ENCODE measurements at regions not wholly inside any gene's neighbourhood (a gene's known extent, or its start where the extent isn't known, plus 50 kb on each side); places are given as distances from the start of the nearest gene placed in this dataset.

GRCh38 chr7:12508005-12508404 is 62.5 kb upstream of the SCIN start:
- DNase-seq, result no peak
- intact Hi-C loops (cut with DNase I), result no loop called here

GRCh38 chr7:12508554-12508953 is 62.0 kb upstream of the SCIN start:
- DNase-seq, result no peak
- intact Hi-C loops (cut with DNase I), result no loop called here

- intact Hi-C loops (cut with DNase I), result no loop called here
- DNase-seq, result no peak
Observed at GRCh38 chr7:12517451-12517850, 53.1 kb upstream of the SCIN start.

DNA sequence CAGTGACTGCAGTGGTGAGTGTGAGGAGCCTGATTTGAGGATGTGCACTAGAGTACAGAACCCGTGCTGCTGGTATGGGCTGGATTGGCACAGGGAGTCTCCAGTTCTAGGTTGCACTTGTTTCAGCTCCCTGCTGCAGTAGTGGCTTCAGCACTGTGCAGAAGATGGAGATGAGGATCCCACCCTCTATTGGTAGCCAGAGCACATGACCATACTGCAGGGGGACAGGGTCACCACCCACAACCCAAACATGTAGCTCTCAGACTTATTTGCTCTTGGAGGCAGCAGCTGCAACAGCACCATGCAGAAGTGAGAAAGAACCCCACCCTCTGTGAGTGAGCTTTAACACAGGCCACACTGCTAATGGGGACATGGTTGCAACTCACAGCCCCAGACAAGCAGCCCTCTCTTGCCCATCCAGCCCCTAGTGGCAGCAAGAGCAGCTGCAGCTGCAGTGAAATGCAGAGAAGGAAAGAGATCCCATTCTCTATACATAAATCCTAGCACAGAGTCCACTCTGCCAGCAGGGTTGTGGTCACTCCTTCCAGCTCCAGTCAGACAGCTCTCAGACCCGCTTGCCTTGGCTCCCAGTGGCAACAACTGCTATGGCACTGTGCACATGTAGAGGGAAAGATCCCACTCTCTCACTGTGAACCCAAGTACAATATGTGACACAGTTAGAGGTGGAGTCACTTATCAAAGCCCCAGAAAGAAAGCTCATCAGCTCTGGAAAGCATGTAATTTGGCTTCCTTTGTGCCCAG is 51.4 kb upstream of the SCIN start:
- DNase-seq, result no peak
- intact Hi-C loops (cut with DNase I), result no loop called here

GRCh38 chr7:12519682-12520009 is 50.9 kb upstream of the SCIN start:
- no peak for DNase-seq
- intact Hi-C loops (cut with DNase I), result loop anchor here (10.0 kb wide), 1 partner anchor 105 kb away; no protein-coding TSS in a partner anchor

All from head of caudate nucleus (tissue), 42 donors.